ENCODE measurements at regions not wholly inside any gene's neighbourhood (a gene's known extent, or its start where the extent isn't known, plus 50 kb on each side); places are given as distances from the start of the nearest gene placed in this dataset.
A peak's percentile ranks its signal among the peaks of the same experiment; 100 is the strongest.

- H3K9me3 ChIP-seq (ENCODE audit: control insufficient read depth in 2 of 3, insufficient read depth in 1 of 3, low read length in 3 of 3), result no peaks in the 10 kb centered on the region
- intact Hi-C loops (cut with DNase I), result no loop called here
- no peak overlapping the region for H3K4me3 ChIP-seq (ENCODE audit: low read length in 3 of 3)
- TF ChIP-seq CTCF (IDR thresholded peaks at IDR 0.05; ENCODE audit: borderline replicate concordance, extremely low read depth, insufficient read depth), result no peak
- H3K9ac ChIP-seq (ENCODE audit: low read length in 3 of 3), result no peak overlapping the region
- DNase-seq, result peak in 4 of 5 donors; percentile 63 to 83 (median 79)
- no peak for FAIRE-seq
- no peaks in the 10 kb centered on the region for H3K27me3 ChIP-seq (ENCODE audit: control insufficient read depth, insufficient read depth, low read length)
- no peak overlapping the region for H3K27ac ChIP-seq (ENCODE audit: low read depth in 2 of 2, low read length in 2 of 2)
- H3K4me1 ChIP-seq (ENCODE audit: control insufficient read depth in 2 of 3, insufficient read depth in 2 of 3, low read depth in 1 of 3, low read length in 3 of 3), result peaks cover 0 to 5% (median 5%) of the 10 kb centered on the region in 3 donors
- H3K36me3 ChIP-seq (ENCODE audit: control insufficient read depth in 2 of 3, insufficient read depth in 3 of 3, low read length in 3 of 3), result no peaks in the 10 kb centered on the region
Measured at GRCh38 chr16:51953286-51953985, 593.5 kb downstream of the TOX3 start.

GRCh38 chr16:51952500-51952899, 594.4 kb downstream of the TOX3 start:
- no peak for FAIRE-seq

GRCh38 chr16:51951668-51952298, 595.2 kb downstream of the TOX3 start:
- TF ChIP-seq CTCF (IDR thresholded peaks at IDR 0.05; ENCODE audit: borderline replicate concordance, extremely low read depth, insufficient read depth), result no peak

More at GRCh38 chr16:51952500-51952899, 594.4 kb downstream of the TOX3 start:
- H3K4me1 ChIP-seq (ENCODE audit: control insufficient read depth in 2 of 3, insufficient read depth in 2 of 3, low read depth in 1 of 3, low read length in 3 of 3), result peaks cover 0 to 5% (median 5%) of the 10 kb centered on the region in 3 donors
- no peak overlapping the region for H3K4me3 ChIP-seq (ENCODE audit: low read length in 3 of 3)
- no peak overlapping the region for H3K9ac ChIP-seq (ENCODE audit: low read length in 3 of 3)
- no peak for TF ChIP-seq CTCF (IDR thresholded peaks at IDR 0.05; ENCODE audit: borderline replicate concordance, extremely low read depth, insufficient read depth)
- H3K9me3 ChIP-seq (ENCODE audit: control insufficient read depth in 2 of 3, insufficient read depth in 1 of 3, low read length in 3 of 3), result no peaks in the 10 kb centered on the region
- intact Hi-C loops (cut with DNase I), result no loop called here
- no peak for DNase-seq
- no peaks in the 10 kb centered on the region for H3K27me3 ChIP-seq (ENCODE audit: control insufficient read depth, insufficient read depth, low read length)
- H3K27ac ChIP-seq (ENCODE audit: low read depth in 2 of 2, low read length in 2 of 2), result no peak overlapping the region
- H3K36me3 ChIP-seq (ENCODE audit: control insufficient read depth in 2 of 3, insufficient read depth in 3 of 3, low read length in 3 of 3), result no peaks in the 10 kb centered on the region

More at GRCh38 chr16:51951668-51952298, 595.2 kb downstream of the TOX3 start:
- peak in 4 of 5 donors; percentile 73 to 85 (median 76) for DNase-seq
- Histone ChIP-seq H3K27me3 (ENCODE audit: control insufficient read depth, insufficient read depth, low read length) (no peaks in the 10 kb centered on the region), H3K4me1 (ENCODE audit: control insufficient read depth in 2 of 3, insufficient read depth in 2 of 3, low read depth in 1 of 3, low read length in 3 of 3) (peaks cover 0 to 5% (median 5%) of the 10 kb centered on the region in 3 donors), H3K9ac (ENCODE audit: low read length in 3 of 3) (no peak overlapping the region), H3K27ac (ENCODE audit: low read depth in 2 of 2, low read length in 2 of 2) (no peak overlapping the region), H3K4me3 (ENCODE audit: low read length in 3 of 3) (no peak overlapping the region), H3K36me3 (ENCODE audit: control insufficient read depth in 2 of 3, insufficient read depth in 3 of 3, low read length in 3 of 3) (no peaks in the 10 kb centered on the region), H3K9me3 (ENCODE audit: control insufficient read depth in 2 of 3, insufficient read depth in 1 of 3, low read length in 3 of 3) (no peaks in the 10 kb centered on the region)
- intact Hi-C loops (cut with DNase I), result no loop called here
- FAIRE-seq, result no peak
